ENCODE measurements at regions not wholly inside any gene's neighbourhood (a gene's known extent, or its start where the extent isn't known, plus 50 kb on each side); places are given as distances from the start of the nearest gene placed in this dataset.

DNA sequence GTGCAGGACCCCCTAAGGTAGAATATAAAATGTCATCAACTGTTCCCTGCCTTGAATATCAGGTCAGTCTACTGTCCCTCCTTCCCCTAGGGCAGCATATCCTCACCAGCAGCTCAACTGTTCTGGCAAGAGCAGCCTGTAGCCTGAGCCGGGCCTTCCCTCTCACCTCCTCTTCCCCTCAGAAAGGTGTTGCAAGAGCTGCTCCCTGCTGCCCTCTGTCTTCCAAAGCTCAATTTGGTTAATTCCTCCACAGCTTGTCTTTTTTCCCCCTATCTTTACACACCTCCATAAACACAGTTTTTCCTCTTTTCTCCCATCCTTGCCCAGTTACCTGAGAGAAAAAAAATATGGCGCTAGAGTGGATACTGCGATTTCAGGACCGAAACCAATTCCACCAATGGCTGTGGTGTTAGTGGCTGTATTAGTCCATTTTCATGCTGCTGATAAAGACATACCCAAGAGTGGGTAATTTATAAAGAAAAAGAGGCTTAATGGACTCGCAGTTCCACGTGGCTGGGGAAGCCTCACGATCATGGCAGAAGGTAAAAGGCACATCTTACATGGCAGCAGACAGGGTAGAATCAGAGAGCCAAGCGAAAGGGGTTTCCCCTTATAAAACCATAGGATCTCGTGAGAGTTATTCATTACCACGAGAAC, 184.7 kb downstream of the MREG start:
- no peak for TF ChIP-seq POLR2A (IDR thresholded peaks at IDR 0.05)
- TF ChIP-seq, protein P1, sequence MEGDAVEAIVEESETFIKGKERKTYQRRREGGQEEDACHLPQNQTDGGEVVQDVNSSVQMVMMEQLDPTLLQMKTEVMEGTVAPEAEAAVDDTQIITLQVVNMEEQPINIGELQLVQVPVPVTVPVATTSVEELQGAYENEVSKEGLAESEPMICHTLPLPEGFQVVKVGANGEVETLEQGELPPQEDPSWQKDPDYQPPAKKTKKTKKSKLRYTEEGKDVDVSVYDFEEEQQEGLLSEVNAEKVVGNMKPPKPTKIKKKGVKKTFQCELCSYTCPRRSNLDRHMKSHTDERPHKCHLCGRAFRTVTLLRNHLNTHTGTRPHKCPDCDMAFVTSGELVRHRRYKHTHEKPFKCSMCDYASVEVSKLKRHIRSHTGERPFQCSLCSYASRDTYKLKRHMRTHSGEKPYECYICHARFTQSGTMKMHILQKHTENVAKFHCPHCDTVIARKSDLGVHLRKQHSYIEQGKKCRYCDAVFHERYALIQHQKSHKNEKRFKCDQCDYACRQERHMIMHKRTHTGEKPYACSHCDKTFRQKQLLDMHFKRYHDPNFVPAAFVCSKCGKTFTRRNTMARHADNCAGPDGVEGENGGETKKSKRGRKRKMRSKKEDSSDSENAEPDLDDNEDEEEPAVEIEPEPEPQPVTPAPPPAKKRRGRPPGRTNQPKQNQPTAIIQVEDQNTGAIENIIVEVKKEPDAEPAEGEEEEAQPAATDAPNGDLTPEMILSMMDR (IDR thresholded peaks at IDR 0.05), result peak; percentile 17 to 79 (median 54)
